Bronchial epithelial cell (primary cell): ENCODE measurements at regions not wholly inside any gene's neighbourhood (a gene's known extent, or its start where the extent isn't known, plus 50 kb on each side); places are given as distances from the start of the nearest gene placed in this dataset.

Experiments
- DNase-seq: peaks from one replicate; pipeline ENCODE4 v3.0.0-alpha.2; 2010; ENCODE audit warnings: low read depth
- FAIRE-seq: peaks from 2 replicates; lab custom pipeline; 2011; peaks lifted over from hg19 to GRCh38; lab: Jason Lieb, UNC
- H3K27me3 ChIP-seq: 2 replicates; pipeline ENCODE4 v1.5.1; 2011; ENCODE audit warnings: low read length; ENCODE audit not compliant: control insufficient read depth, insufficient read depth
- H3K36me3 ChIP-seq: 2 replicates; pipeline ENCODE4 v1.5.1; 2011; ENCODE audit warnings: low read length; ENCODE audit not compliant: control insufficient read depth, insufficient read depth
- H3K4me3 ChIP-seq: 2 replicates; pipeline ENCODE4 v1.5.1; 2011; ENCODE audit warnings: mild to moderate bottlenecking, low read depth, low read length, control low read depth
- TF ChIP-seq, protein P1 (sequence below): IDR thresholded peaks from 2 replicates; pipeline ENCODE4 v1.5.1; 2011; ENCODE audit warnings: mild to moderate bottlenecking, moderate library complexity, low read length, control low read depth, inconsistent platforms; ENCODE audit not compliant: insufficient read depth, severe bottlenecking

DNA sequence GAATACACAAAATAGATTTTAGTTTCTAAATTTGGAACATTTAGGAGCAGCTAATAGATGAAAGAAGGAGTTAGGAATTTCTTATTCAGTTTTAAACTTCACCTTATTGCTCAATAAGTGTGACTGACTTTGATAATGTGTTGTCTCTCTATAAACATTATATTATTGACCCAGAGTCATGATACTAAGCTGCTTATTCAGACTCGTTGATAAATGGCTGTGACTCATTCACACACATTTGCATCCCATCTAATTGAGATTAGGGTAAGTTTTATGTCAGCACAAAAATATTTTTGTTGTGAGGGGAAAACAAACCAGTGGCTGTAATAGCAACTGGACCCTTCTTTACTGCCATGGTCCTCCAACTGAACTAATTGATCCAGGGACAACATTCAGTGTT, 137.6 kb downstream of the GOLIM4 start:
- TF ChIP-seq, protein P1, sequence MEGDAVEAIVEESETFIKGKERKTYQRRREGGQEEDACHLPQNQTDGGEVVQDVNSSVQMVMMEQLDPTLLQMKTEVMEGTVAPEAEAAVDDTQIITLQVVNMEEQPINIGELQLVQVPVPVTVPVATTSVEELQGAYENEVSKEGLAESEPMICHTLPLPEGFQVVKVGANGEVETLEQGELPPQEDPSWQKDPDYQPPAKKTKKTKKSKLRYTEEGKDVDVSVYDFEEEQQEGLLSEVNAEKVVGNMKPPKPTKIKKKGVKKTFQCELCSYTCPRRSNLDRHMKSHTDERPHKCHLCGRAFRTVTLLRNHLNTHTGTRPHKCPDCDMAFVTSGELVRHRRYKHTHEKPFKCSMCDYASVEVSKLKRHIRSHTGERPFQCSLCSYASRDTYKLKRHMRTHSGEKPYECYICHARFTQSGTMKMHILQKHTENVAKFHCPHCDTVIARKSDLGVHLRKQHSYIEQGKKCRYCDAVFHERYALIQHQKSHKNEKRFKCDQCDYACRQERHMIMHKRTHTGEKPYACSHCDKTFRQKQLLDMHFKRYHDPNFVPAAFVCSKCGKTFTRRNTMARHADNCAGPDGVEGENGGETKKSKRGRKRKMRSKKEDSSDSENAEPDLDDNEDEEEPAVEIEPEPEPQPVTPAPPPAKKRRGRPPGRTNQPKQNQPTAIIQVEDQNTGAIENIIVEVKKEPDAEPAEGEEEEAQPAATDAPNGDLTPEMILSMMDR, result no peak
- no peak for FAIRE-seq
- Histone ChIP-seq H3K36me3 (no peaks in the 10 kb centered on the region), H3K27me3 (no peaks in the 10 kb centered on the region), H3K4me3 (no peak overlapping the region)
- peak; percentile 54 for DNase-seq

DNA sequence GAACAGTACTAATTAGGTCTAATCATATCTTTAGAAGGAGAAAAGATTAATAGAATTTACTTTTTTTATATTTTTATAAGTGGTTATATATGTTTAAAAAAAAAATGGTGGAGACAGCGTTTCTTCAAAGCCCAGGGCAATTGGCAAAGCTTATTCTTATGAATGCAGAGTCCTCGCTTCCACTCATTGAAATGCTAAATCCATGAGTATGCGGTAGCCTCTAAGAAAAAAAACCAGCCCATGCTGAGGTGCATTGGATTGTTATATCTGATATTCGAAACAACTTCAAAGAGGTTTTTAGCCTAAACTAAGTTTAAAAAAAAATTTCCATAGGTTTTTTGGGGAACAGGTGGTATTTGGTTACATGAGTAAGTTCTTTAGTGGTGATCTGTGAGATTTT, 142.8 kb downstream of the GOLIM4 start:
- DNase-seq (no peak), FAIRE-seq (no peak)
- TF ChIP-seq, protein P1, result no peak
- Histone ChIP-seq H3K4me3 (no peak overlapping the region), H3K27me3 (no peaks in the 10 kb centered on the region), H3K36me3 (no peaks in the 10 kb centered on the region)

GRCh38 chr3:167950212-167950611, 145.5 kb downstream of the GOLIM4 start:
- Histone ChIP-seq H3K36me3 (no peaks in the 10 kb centered on the region), H3K27me3 (no peaks in the 10 kb centered on the region), H3K4me3 (no peak overlapping the region)
- TF ChIP-seq, protein P1, result no peak
- no peak for DNase-seq
- no peak for FAIRE-seq

GRCh38 chr3:167941234-167941995, 154.3 kb downstream of the GOLIM4 start:
- DNase-seq (peak; percentile 34), FAIRE-seq (no peak)

DNA sequence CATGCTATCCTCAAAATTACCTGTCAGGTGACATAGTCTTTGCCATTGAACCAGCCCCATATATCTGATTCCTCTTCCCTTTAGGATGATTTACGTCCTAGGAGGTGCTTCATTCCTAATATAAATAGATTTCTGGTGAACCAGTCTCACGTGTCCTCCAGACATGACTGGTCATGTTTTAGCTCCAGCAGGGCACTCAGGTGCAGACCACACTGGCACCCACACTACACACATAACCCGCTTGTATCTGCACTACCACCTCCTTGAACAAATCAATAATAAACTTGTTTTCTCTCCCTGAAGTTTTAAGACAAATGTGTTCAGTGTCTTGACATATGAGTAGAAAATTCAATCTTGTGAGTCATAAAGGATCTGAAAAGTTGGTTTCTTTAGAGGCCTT, 155.5 kb downstream of the GOLIM4 start:
- DNase-seq, result peak; percentile 64

More at GRCh38 chr3:167941234-167941995, 154.3 kb downstream of the GOLIM4 start:
- Histone ChIP-seq H3K4me3 (no peak overlapping the region), H3K27me3 (no peaks in the 10 kb centered on the region), H3K36me3 (no peaks in the 10 kb centered on the region)
- TF ChIP-seq, protein P1, result no peak

More for the DNA sequence above, 155.5 kb downstream of the GOLIM4 start:
- TF ChIP-seq, protein P1, result no peak
- FAIRE-seq, result no peak
- Histone ChIP-seq H3K27me3 (no peaks in the 10 kb centered on the region), H3K4me3 (no peak overlapping the region), H3K36me3 (no peaks in the 10 kb centered on the region)
